ENCODE measurements at regions not wholly inside any gene's neighbourhood (a gene's known extent, or its start where the extent isn't known, plus 50 kb on each side); places are given as distances from the start of the nearest gene placed in this dataset.

- no peak for TF ChIP-seq CHD1 (IDR thresholded peaks at IDR 0.05; ENCODE audit: low read depth, low read length)
- TF ChIP-seq EZH2 (IDR thresholded peaks at IDR 0.05; ENCODE audit: low read depth, low read length, severe bottlenecking), result no peak
Observed at GRCh38 chr15:24766511-24767133, 91.0 kb downstream of the NPAP1 start.
